ENCODE measurements at regions not wholly inside any gene's neighbourhood (a gene's known extent, or its start where the extent isn't known, plus 50 kb on each side); places are given as distances from the start of the nearest gene placed in this dataset.
"Not testable (repeated sequence)": the region's sequence is repeated elsewhere in the genome, so short reads cannot be mapped to it uniquely, and the experiment has no call there.

GRCh38 chr20:22815206-22815551 lies 219.9 kb upstream of the SSTR4 start:
- DNase-seq (ENCODE audit: low read depth in 3 of 3, low spot score in 2 of 3) = no peak

- no peak for DNase-seq (ENCODE audit: low read depth in 3 of 3, low spot score in 2 of 3)
These were observed 219.4 kb upstream of the SSTR4 start for GRCh38 chr20:22815603-22816315.

DNA sequence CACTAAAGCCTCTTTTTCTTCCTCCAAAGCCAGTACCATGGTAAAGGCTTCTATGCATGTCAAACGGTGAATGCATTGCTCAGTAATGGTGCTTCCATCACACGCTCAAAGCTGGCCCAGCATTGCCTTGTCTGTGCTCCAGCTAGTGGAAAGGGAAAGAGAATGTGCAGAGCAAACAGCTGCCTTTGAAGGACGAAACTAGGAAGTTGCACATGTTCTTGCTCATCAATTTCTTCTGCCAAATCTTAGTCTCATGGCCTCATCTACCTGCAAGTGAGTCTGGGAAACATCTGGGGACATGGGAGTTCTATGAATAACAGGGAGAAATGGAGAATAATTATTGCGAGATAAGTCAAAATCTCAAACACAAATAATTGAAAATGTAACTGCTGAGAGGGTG lies 216.5 kb upstream of the SSTR4 start:
- no peak for DNase-seq (ENCODE audit: low read depth in 3 of 3, low spot score in 2 of 3)

- DNase-seq (ENCODE audit: low read depth in 3 of 3, low spot score in 2 of 3) = no peak
These were observed 216.0 kb upstream of the SSTR4 start for GRCh38 chr20:22819112-22819511.

- no peak for DNase-seq (ENCODE audit: low read depth in 3 of 3, low spot score in 2 of 3)
These were observed 215.3 kb upstream of the SSTR4 start for GRCh38 chr20:22819784-22820183.

- no peak for DNase-seq (ENCODE audit: low read depth in 3 of 3, low spot score in 2 of 3)
These were observed 213.9 kb upstream of the SSTR4 start for GRCh38 chr20:22821081-22821727.

GRCh38 chr20:22821796-22822195 lies 213.3 kb upstream of the SSTR4 start:
- no peak for DNase-seq (ENCODE audit: low read depth in 3 of 3, low spot score in 2 of 3)

- DNase-seq (ENCODE audit: low read depth in 3 of 3, low spot score in 2 of 3) = no peak
These were observed 212.0 kb upstream of the SSTR4 start for GRCh38 chr20:22823119-22823518.

GRCh38 chr20:22824077-22824476 lies 211.0 kb upstream of the SSTR4 start:
- DNase-seq (ENCODE audit: low read depth in 3 of 3, low spot score in 2 of 3) = no peak

DNA sequence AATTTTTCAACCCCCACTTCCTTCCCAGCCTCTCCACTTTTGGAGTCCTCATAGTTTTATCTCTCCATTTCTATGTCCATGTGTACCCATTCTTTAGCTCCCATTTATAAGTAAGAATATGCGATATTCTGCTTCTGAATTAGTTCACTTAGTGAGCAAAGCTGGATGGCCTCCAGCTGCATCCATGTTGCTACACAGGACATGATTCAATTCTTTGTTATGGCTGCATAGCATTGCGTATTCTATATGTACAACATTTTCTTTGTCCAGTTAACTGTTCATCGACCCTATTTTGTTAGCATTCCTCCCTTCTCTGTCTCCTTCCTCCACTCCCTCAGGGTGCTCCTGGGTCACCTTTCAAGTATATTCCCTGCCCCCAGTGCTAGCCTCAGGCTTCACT lies 210.0 kb upstream of the SSTR4 start:
- DNase-seq (ENCODE audit: low read depth in 3 of 3, low spot score in 2 of 3) = no peak

DNA sequence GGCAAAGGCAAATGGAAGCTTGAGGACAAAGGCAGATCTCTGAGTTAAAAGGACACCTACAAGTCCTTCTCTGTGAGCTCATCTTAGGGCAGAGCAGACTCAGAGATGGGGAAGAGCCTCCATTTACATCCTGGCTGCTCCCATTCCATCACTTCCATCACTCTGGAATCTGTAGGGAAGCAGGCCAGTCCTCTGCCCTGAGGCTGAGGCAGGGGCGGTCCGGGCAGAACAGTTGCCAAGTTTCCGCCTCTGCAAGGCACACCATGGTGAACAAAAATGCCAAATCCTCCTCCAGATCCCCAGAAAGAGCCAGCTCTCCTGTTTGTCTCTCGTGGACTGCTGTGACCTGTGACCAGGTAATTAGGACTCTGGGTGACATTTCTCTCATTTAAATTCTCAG lies 209.6 kb upstream of the SSTR4 start:
- no peak for DNase-seq (ENCODE audit: low read depth in 3 of 3, low spot score in 2 of 3)

DNA sequence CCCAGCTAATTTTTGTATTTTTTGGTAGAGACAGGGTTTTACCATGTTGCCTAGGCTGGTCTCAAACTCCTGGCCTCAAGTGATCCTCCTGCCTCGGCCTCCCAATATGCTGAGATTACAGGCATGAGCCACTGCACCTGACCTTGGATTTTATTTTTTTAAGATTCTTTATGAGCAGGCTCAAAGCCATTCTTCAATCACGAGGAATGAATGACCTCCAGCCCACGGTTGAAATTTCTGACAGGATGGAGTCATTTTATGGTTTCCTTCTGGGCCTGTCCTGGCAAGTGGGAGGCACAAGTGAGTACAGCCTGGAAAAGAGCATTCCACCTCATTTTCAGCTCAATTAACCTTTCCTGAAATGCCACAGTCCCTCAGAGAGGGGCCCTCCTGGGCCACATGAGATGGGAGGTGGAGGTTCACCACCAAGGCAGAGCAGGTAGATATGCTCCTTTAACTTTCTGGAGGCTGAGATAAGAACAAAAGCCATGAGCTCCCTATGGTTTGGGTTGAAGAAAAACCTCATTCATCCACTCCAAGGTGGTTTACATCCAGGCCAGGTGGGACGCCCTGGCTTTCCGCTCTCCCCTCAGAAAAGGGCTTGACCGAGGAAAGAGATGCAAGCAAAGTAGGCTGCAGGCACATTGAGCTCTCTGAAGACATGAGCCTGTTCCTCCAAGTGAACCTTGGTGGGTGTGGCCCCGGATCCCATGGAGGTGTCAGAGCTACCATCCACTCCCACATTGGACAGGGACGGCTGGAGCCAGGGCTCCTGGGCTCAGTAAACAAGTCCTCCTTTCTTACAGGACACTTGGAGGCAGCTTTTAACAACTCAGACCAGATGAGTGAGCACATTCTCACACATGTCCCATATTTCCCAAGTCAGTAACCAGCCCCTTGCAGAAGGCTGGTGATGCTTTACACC lies 208.5 kb upstream of the SSTR4 start:
- DNase-seq (ENCODE audit: low read depth in 3 of 3, low spot score in 2 of 3) = no peak

GRCh38 chr20:22827916-22828315 lies 207.2 kb upstream of the SSTR4 start:
- DNase-seq (ENCODE audit: low read depth in 3 of 3, low spot score in 2 of 3) = no peak

DNA sequence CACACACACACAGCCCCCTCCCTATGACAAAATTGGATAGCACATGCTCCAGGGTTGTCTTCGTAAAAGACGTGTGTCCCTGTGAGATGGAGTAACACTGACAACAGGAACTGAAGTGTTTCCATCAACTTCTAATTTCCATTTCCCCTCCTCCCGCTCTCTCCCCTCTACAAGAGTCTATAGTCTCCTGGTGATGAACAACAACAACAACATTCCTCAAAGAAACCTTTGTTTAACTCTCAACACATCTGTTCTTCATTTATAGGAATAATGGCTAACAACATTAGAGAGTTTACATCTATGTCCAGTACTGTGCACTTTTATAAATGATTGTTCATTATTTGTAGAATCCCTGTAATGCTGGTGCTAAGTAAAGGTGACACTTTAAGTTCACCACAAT lies 205.8 kb upstream of the SSTR4 start:
- no peak for DNase-seq (ENCODE audit: low read depth in 3 of 3, low spot score in 2 of 3)

DNA sequence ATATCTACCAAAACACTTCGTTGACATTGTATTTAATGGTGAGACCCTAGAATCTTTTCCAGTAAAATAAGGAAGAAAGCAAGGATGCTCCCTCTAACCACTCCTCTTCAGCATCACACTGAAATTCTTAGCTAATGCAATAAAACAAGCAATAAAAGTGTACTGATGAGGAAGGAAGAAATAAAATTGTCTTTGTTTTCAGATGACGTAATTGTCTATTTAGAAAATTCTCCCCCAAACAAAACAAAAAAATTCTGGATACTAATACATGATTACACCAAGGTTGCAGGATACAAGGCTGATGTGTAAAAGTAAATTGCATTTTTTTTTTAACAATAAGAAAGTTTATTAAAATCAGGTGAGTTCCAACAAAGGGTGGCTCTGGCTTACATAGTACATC lies 205.0 kb upstream of the SSTR4 start:
- DNase-seq (ENCODE audit: low read depth in 3 of 3, low spot score in 2 of 3) = no peak

DNA sequence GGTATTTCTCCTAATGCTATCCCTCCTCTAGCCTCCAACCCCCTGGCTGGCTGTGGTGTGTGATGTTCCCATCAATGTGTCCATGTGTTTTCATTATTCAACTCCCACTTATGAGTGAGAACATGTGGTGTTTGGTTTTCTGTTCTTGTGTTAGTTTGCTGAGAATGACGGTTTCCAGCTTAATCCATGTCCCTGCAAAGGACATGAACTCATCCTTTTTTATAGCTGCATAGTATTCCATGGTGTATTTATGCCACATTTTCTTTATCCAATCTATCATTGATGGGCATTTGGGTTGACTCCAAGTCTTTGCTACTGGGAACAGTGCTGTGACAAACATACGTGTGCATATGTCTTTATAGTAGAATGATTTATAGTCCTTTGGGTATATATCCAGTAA lies 204.4 kb upstream of the SSTR4 start:
- DNase-seq (ENCODE audit: low read depth in 3 of 3, low spot score in 2 of 3) = not testable (repeated sequence)

DNA sequence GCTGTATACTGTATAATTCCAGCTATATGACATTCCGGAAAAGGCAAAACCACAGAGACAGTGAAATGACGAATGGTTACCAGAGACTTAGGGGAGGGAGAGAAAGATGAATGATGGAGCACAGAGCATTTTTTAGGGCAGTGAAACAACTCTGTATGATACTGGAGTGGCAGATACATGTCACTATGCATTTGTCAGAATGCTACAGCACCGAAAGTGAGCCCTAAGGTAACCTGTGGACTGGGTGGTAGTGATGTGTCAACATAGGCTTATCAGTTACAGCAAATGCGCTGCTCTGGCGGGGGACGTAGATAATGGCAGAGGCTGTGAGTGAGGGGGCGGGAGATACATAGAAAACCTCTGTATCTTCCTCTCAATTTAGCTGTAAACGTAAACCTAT lies 201.3 kb upstream of the SSTR4 start:
- no peak for DNase-seq (ENCODE audit: low read depth in 3 of 3, low spot score in 2 of 3)

DNA sequence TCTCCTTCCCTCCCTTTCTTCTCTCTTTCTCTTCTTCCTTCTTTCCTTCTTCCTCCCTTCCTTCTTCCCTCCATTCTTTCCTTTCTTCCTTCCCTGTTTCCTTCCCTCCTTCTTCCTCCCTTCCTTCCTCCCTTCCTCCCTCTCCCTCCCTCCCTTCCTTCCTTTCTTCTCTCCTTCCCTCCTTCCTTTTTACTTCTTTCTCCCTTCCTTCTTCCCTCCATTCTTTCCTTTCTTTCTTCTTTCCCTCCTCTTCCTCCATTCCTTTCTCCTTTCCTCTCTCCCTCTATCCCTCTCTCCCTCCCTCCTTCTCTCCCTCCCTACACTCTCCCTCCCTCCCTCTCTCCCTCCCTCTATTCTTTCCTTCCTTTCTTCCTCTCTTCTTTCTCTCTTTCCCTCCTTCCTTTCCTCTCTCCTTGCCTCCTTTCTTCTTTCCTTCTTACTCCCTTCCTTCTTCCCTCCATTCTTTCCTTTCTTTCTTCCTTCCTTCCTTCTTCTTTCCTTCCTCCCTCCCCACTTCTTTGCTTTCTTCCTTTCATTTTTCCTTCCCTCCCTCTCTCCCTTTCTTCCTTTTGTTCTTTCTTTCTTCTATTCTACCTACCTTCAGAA lies 200.4 kb upstream of the SSTR4 start:
- DNase-seq (ENCODE audit: low read depth in 3 of 3, low spot score in 2 of 3) = no peak

- no peak for DNase-seq (ENCODE audit: low read depth in 3 of 3, low spot score in 2 of 3)
These were observed 198.9 kb upstream of the SSTR4 start for GRCh38 chr20:22836211-22836610.

GRCh38 chr20:22836877-22837276 lies 198.2 kb upstream of the SSTR4 start:
- DNase-seq (ENCODE audit: low read depth in 3 of 3, low spot score in 2 of 3) = no peak

DNA sequence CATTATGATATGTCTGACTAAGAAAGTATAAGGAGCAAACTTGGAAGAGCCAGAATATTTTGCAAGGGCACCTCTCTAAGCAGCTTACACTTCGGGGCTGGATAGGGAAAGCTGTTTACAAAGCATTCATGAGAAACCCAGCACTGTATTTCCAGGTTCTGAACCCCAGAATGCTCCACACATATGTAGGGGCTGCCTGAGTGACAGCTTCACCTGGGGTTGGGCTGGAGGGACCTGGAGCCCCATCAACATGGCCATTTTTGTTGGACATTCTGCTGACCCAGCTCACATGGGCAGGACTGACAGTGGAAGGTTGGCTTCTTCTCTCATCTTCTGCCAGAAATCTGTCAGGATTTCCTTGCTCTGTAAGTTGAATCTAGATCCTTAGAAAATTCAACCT lies 197.1 kb upstream of the SSTR4 start:
- no peak for DNase-seq (ENCODE audit: low read depth in 3 of 3, low spot score in 2 of 3)

All from right renal cortex interstitium (tissue), 3 donors.